Activated CD8-positive, alpha-beta T cell treated with anti-CD3 and anti-CD28 coated beads, Interleukin-2, amount 10 ng/mL, durations not matched to agents 7 days and 5 days (primary cell): ENCODE measurements at regions not wholly inside any gene's neighbourhood (a gene's known extent, or its start where the extent isn't known, plus 50 kb on each side); places are given as distances from the start of the nearest gene placed in this dataset.
"Not testable (repeated sequence)": the region's sequence is repeated elsewhere in the genome, so short reads cannot be mapped to it uniquely, and the experiment has no call there.

ENCODE experiments used
- ATAC-seq: fragments of 150-1000 bp; cut with Tn5 transposase; one replicate; pipeline ENCODE4 v1.10.0; 2021; ENCODE audit warnings: moderate library complexity
- CTCF ChIA-PET: fragments of 350-600 bp; sonication (Branson Sonifier 250); formaldehyde crosslinking; loops from one replicate; lab custom pipeline; 2021; ENCODE audit warnings: antibody characterized with exemption; lab: Charles Lee
- POLR2A ChIA-PET: fragments of 350-600 bp; sonication (Branson Sonifier 250); formaldehyde crosslinking; loops from one replicate; lab custom pipeline; 2021; ENCODE audit warnings: antibody characterized with exemption; lab: Charles Lee
- DNase-seq: peaks from one replicate; pipeline ENCODE4 v3.0.0-alpha.2; 2020
- H3K27ac Mint-ChIP-seq: one replicate; pipeline ENCODE4 v1.8.0; 2021; ENCODE audit warnings: mild to moderate bottlenecking, mixed read lengths
- H3K27me3 Mint-ChIP-seq: one replicate; pipeline ENCODE4 v1.8.0; 2021; ENCODE audit warnings: low read depth, mixed read lengths
- H3K36me3 Mint-ChIP-seq: one replicate; pipeline ENCODE4 v1.8.0; 2021; ENCODE audit warnings: low read depth, mixed read lengths
- H3K4me1 Mint-ChIP-seq: one replicate; pipeline ENCODE4 v1.8.0; 2021; ENCODE audit warnings: low read depth, mixed read lengths
- H3K4me3 Mint-ChIP-seq: one replicate; pipeline ENCODE4 v1.8.0; 2021; ENCODE audit warnings: mild to moderate bottlenecking, mixed read lengths
- H3K9me3 Mint-ChIP-seq: one replicate; pipeline ENCODE4 v1.8.0; 2022; ENCODE audit warnings: mixed read lengths; ENCODE audit not compliant: insufficient read depth

DNA sequence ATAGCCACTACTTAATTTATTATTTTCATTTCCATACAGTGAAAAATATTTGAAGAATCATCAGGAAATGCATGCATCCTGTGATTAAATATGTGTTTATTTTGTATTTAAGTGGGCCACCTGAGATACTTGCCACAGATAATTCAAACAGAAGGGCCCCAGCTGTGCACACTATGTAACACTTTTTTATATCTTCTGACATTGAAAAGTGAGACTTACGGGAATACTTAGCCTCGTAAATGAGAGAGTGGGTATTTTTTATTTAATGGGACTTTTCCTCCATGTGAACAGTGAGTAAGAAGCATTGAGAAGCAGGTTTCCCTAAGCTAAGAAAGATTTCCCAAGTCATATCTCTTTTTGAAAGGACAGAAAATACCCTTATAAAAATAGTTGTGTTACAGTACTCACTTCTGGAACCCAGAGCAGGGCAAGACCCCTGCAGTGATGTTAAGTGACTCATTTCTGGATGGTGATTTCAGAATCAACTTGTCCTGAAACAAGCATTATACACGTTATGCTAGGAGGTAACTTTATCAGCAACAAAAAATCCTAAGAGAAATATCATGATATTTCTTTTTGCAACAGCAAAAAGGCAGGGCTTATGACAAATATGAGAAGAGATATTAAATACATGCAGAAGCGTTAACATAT, 478.1 kb upstream of the CHORDC1 start:
- H3K27ac Mint-ChIP-seq: no peak overlapping the region
- DNase-seq: no peak
- POLR2A ChIA-PET: no interaction called here
- peaks cover 5% of the 10 kb centered on the region for H3K9me3 Mint-ChIP-seq
- ATAC-seq: no peak
- H3K4me3 Mint-ChIP-seq: no peak overlapping the region
- H3K27me3 Mint-ChIP-seq: no peaks in the 10 kb centered on the region
- no peaks in the 10 kb centered on the region for H3K4me1 Mint-ChIP-seq
- CTCF ChIA-PET: no interaction called here
- H3K36me3 Mint-ChIP-seq: no peaks in the 10 kb centered on the region

- H3K4me3 Mint-ChIP-seq: no peak overlapping the region
- no peaks in the 10 kb centered on the region for H3K4me1 Mint-ChIP-seq
These were observed 477.0 kb upstream of the CHORDC1 start for GRCh38 chr11:90699791-90700400.

DNA sequence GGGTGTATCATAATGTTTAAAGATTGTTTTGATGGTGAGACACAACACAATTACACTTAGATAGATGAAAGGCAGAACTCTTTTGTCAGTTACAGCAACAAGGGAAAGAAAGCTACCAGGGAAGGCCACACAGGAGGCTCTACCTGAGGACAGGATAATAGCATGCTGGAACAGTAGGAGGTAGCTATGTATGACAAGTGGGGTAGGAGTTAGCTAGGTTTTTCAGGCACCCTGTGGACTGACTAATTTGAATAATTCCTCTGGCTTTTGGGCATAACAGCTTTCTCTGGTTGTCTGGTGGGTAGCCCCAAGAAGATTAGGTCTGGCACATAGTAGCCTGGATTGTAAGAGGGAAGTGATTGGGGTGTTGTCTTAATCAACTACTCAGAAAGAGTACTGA, 475.4 kb upstream of the CHORDC1 start:
- Mint-ChIP-seq H3K36me3 (no peaks in the 10 kb centered on the region), H3K27ac (no peak overlapping the region), H3K4me3 (no peak overlapping the region), H3K27me3 (no peaks in the 10 kb centered on the region), H3K9me3 (peaks cover 11% of the 10 kb centered on the region), H3K4me1 (no peaks in the 10 kb centered on the region)
- CTCF ChIA-PET: no interaction called here
- POLR2A ChIA-PET: no interaction called here
- no peak for DNase-seq
- ATAC-seq: no peak

More at GRCh38 chr11:90699791-90700400, 477.0 kb upstream of the CHORDC1 start:
- Mint-ChIP-seq H3K27me3 (no peaks in the 10 kb centered on the region), H3K36me3 (no peaks in the 10 kb centered on the region), H3K27ac (no peak overlapping the region), H3K9me3 (peaks cover 8% of the 10 kb centered on the region)
- ATAC-seq: no peak
- CTCF ChIA-PET: no interaction called here
- POLR2A ChIA-PET: no interaction called here
- no peak for DNase-seq

DNA sequence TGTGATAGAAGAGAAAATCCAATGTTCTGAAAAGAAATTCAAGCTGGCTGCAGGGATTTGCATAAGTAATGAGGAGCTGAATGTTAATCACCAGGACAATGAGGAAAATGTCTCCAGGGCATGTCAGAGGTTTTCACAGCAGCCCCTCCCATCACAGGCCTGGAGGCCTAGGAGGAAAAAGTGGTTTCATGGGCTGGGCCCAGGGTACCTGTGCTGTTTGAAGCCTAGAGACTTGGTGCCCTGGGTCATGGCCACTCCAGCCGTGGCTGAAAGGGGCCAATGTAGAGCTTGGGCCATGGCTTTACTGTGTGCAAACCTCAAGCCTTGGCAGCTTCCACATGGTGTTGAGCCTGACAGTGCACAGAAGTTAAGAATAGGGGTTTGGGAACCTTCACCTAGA, 452.6 kb upstream of the CHORDC1 start:
- ATAC-seq, H3K27me3 Mint-ChIP-seq, H3K4me3 Mint-ChIP-seq, H3K4me1 Mint-ChIP-seq, H3K27ac Mint-ChIP-seq, CTCF ChIA-PET, DNase-seq, POLR2A ChIA-PET, H3K36me3 Mint-ChIP-seq: not testable (repeated sequence)
- H3K9me3 Mint-ChIP-seq: peaks cover 11% of the 10 kb centered on the region

GRCh38 chr11:90669094-90669493, 446.2 kb upstream of the CHORDC1 start:
- H3K4me1 Mint-ChIP-seq: no peaks in the 10 kb centered on the region
- H3K4me3 Mint-ChIP-seq: no peak overlapping the region
- H3K27me3 Mint-ChIP-seq: no peaks in the 10 kb centered on the region
- ATAC-seq: no peak
- no peak overlapping the region for H3K27ac Mint-ChIP-seq
- peaks cover 30% of the 10 kb centered on the region for H3K9me3 Mint-ChIP-seq
- ChIA-PET CTCF (no interaction called here), POLR2A (no interaction called here)
- H3K36me3 Mint-ChIP-seq: no peaks in the 10 kb centered on the region
- DNase-seq: no peak

DNA sequence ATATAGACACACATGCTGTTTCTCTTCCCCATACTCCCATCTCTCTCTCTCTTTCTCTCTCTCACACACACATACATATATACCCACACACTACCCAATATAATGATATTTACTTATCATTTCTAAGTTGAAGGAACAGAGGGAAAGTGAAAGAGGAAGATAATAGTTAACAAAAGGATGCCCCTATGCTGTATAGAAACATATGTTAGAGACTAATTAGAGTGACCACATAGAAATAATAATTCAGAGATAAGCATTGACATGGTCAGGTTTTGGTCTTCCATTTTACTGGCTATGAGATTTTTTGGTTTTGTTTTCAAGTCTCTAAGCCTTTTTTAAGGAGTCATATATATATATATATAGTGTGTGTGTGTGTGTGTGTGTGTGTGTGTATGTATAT, 445.7 kb upstream of the CHORDC1 start:
- no peak for DNase-seq
- CTCF ChIA-PET: no interaction called here
- POLR2A ChIA-PET: no interaction called here
- no peak overlapping the region for H3K27ac Mint-ChIP-seq
- H3K4me1 Mint-ChIP-seq: no peaks in the 10 kb centered on the region
- H3K9me3 Mint-ChIP-seq: peaks cover 34% of the 10 kb centered on the region
- ATAC-seq: no peak
- H3K4me3 Mint-ChIP-seq: no peak overlapping the region
- no peaks in the 10 kb centered on the region for H3K36me3 Mint-ChIP-seq
- no peaks in the 10 kb centered on the region for H3K27me3 Mint-ChIP-seq

DNA sequence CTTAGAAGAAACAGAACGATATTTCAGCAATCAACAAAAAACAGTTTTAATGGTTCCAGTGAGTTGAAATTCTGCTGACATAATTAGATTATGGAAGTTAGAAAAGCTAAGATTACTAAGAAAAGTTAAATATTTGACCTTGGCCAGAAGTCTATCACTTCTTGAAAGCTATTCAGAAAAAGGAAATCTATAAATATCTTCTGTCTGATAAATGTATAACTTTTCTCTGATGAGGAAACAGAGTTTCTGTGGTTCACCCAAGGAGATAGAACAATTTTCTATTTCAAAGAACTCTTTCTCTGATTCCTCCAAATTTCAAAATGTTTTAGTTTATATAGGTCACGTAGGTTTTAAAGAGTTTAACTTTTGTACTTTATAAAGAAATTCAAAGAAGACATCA, 438.4 kb upstream of the CHORDC1 start:
- Mint-ChIP-seq H3K4me1 (no peaks in the 10 kb centered on the region), H3K9me3 (peaks cover 13% of the 10 kb centered on the region), H3K27me3 (no peaks in the 10 kb centered on the region), H3K36me3 (no peaks in the 10 kb centered on the region), H3K4me3 (no peak overlapping the region), H3K27ac (no peak overlapping the region)
- POLR2A ChIA-PET: no interaction called here
- DNase-seq: no peak
- no peak for ATAC-seq
- CTCF ChIA-PET: no interaction called here

DNA sequence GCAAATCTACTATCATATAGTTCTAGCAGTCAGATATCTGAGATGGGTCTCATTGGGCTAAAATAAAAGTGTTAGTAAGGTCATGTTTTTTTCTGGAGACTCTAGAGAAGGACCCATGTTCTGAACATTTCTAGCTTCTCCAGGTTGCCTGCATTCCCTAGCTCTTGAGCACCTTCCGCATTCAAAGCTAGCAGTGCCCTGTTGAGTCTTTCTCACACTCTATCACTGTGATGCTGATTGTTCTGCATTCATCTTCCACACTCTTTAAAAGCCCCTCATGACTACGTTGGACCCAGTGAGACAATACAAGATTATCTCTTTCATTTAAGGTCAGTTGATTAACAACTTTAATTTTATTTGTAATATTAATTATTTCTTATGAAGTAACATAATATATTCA, 433.3 kb upstream of the CHORDC1 start:
- H3K9me3 Mint-ChIP-seq: peaks cover 5% of the 10 kb centered on the region
- H3K36me3 Mint-ChIP-seq: no peaks in the 10 kb centered on the region
- no peaks in the 10 kb centered on the region for H3K27me3 Mint-ChIP-seq
- H3K4me3 Mint-ChIP-seq: no peak overlapping the region
- H3K27ac Mint-ChIP-seq: no peak overlapping the region
- DNase-seq (no peak), ATAC-seq (no peak)
- ChIA-PET CTCF (no interaction called here), POLR2A (no interaction called here)
- no peaks in the 10 kb centered on the region for H3K4me1 Mint-ChIP-seq

DNA sequence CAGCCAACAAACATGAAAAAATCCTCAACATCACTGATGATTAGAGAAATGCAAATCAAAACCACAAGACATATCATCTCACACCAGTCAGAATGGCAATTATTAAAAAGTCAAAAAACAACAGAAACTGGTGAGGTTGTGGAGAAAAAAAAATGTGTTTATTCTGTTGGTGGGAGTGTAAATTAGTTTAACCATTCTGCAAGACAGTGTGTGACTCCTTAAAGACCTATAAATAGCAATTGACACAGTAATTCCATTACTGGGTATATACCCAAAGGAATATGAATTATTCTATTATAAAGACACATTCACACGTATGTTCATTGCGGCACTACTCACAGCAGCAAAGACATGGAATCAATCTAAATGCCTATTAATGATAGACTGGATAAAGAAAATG, 427.3 kb upstream of the CHORDC1 start:
- CTCF ChIA-PET: no interaction called here
- Mint-ChIP-seq H3K27me3 (no peaks in the 10 kb centered on the region), H3K27ac (no peak overlapping the region), H3K4me3 (no peak overlapping the region), H3K36me3 (no peaks in the 10 kb centered on the region), H3K4me1 (no peaks in the 10 kb centered on the region), H3K9me3 (peaks cover 10% of the 10 kb centered on the region)
- DNase-seq (no peak), ATAC-seq (no peak)
- POLR2A ChIA-PET: no interaction called here

GRCh38 chr11:90646706-90647105, 423.9 kb upstream of the CHORDC1 start:
- DNase-seq (no peak), ATAC-seq (no peak)
- Mint-ChIP-seq H3K9me3 (peaks cover 5% of the 10 kb centered on the region), H3K4me1 (no peaks in the 10 kb centered on the region), H3K36me3 (no peaks in the 10 kb centered on the region), H3K27me3 (no peaks in the 10 kb centered on the region), H3K4me3 (no peak overlapping the region), H3K27ac (no peak overlapping the region)
- POLR2A ChIA-PET: no interaction called here
- CTCF ChIA-PET: no interaction called here

DNA sequence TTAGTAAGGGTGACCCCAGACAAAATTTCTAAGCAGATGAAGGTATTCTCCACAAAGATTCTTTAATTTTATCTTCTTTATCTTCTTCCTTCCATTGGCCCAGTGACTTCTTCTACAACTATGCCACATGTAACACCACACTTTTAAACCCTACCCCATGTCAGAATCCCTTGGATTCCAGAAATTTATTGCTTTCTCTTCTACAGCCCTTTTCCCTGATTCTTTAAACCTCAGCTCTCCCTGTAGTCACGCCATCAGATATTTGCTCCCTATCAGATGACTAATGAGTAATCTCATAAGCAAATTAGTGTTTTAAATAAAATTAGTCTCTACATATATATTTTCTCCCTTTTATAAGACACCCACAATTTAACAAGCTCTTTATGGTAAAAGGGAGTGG, 423.4 kb upstream of the CHORDC1 start:
- ATAC-seq (no peak), DNase-seq (no peak)
- Mint-ChIP-seq H3K36me3 (no peaks in the 10 kb centered on the region), H3K9me3 (peaks cover 5% of the 10 kb centered on the region), H3K27ac (no peak overlapping the region), H3K4me3 (no peak overlapping the region), H3K27me3 (no peaks in the 10 kb centered on the region), H3K4me1 (no peaks in the 10 kb centered on the region)
- POLR2A ChIA-PET: no interaction called here
- CTCF ChIA-PET: no interaction called here

DNA sequence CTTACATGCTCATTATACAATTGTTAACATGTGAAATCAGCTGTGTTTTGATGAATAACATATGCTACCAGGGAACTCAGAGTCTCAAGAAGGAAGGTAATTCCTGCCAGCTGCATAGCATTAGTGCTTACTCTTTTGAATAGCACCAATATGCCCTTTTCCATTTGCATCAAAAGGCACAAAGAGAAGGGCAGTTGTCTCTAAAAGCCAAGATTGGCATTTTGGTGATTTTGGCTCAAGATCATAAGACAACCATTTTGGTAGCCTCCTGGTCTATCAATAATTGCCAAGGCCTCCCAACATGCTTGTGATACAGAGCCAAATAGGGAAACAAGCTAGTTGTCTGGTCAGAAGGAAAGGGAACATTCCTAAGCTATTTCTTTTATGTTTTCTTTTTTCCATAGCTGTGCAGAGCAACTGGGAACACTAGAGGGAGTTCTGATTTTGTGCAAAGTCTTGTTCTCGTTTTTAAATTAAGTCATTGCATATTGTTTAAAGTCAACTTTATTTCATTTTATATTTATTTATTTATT, 416.7 kb upstream of the CHORDC1 start:
- Mint-ChIP-seq H3K27ac (no peak overlapping the region), H3K9me3 (no peaks in the 10 kb centered on the region), H3K4me3 (no peak overlapping the region), H3K36me3 (no peaks in the 10 kb centered on the region), H3K4me1 (no peaks in the 10 kb centered on the region), H3K27me3 (no peaks in the 10 kb centered on the region)
- DNase-seq: no peak
- ChIA-PET CTCF (no interaction called here), POLR2A (no interaction called here)
- no peak for ATAC-seq
